Ramos (cell line): ENCODE measurements at regions not wholly inside any gene's neighbourhood (a gene's known extent, or its start where the extent isn't known, plus 50 kb on each side); places are given as distances from the start of the nearest gene placed in this dataset.

Experiments
- in situ Hi-C: fragments of 300-500 bp; cut with MboI; formaldehyde crosslinking; loops from one replicate; pipeline ENCODE4 v1.14.3; 2022; ENCODE audit warnings: low sequenced_read_pairs; ENCODE audit not compliant: unreplicated experiment

DNA sequence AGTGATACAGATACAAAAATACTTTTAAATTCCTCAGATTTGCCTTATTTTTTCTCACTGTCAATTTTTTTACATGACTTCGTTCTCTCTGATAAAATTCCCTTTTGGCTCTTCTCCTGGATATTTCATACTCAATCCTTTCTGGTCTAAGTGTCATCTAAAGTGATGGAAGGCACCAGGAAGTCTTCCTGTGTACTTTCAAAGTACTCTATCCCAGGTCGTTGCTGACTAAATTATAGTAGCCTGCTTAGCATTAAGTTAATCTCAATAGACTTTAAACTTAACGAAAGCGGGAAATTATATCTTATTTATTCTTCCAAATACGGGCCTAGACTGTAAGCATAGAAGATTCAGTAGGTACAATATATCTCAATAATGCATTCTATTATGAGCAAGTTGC is 67.8 kb downstream of the CASP12 start:
- in situ Hi-C loops, result no loop called here

DNA sequence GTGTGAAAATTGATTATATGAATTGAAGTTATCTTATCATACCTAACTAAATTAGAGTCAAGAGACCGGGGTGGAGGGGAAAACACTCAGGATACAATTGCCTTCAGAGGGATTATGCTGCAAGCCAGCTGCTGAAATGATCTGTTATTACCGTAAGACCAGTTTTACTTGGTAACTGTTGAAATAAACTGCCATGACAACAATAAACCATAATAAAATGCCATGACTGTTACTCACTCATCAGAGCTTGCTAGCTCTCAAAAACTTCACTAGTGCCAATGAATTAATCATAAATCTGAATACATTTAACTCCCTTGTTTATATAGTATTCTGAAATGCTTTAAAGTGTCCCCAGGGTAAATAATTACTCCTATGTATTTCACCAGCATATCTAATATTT is 68.2 kb downstream of the CASP12 start:
- in situ Hi-C loops, result no loop called here

DNA sequence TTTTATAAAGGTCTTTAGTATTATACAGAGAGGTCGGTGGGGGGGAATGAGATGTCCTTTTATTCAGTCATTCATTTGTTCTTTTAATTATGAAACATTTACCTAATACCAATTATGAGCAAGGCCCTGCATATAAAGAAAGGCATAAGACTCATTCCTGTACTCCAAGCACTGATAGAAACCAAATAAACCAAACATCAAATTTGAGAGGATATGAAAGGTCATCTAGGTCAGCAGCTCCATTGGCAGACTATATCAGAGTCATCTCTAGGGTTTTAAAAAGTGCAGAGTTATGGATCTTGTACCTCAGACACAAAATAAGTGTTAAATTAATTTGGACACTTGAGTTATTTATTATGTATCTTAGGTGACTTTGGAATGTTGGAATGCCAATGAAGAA is 71.5 kb downstream of the CASP12 start:
- in situ Hi-C loops, result no loop called here

DNA sequence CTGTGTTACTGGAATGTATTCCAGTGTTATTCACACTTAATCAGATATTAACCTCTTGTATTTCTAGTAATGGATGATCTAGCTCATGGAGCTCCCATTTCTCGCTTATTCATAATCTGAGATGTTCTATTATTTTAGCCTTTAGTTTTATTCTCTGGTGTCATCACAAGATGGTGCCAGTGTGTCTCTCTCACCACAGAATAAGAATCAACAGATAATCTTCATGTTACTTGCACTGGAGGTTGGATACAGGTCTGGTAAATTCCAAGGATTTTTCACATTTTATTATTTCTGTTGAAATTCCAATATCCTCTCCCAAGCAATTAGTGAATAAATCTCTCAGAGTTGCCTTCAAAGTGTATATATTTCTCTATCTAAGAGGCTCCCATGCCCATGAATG is 74.6 kb downstream of the CASP12 start:
- in situ Hi-C loops, result no loop called here

DNA sequence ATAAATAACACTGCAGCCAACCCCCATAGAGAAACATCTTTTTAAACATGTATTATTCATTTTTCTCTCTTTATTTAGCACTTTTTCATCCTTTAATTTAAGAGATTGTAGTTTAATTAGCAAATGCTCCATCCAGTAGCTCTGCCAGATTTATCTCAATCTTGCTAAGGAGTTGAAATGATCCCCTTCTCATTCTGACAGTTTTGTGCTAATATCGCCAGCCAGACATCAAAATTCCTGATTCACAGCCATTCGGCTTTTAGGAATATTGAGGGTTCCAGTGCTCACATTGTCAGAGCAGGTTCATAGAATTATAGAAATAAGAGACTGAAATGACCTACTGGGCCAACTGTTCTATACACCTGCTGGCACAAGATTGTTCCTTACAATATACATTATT is 77.8 kb downstream of the CASP12 start:
- in situ Hi-C loops, result no loop called here

DNA sequence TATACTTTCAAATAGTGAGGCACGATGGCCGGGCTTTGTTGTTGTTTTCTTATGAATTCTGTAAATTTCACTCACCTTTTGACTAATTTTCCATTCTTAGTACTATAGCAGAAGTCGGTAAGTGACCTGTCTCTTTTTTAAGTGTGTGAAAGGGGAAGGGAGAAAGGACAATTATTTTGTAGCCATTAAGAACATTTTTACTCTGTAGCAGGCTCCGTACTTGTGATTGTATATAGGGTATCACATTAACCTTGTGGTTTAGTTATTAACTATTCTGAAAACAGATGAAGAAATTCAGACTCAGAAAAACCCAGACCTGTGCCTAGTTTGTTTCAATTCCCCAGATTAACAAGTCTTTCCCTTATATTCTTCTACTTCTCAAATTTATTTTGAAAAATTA is 78.7 kb downstream of the CASP12 start:
- in situ Hi-C loops, result no loop called here

DNA sequence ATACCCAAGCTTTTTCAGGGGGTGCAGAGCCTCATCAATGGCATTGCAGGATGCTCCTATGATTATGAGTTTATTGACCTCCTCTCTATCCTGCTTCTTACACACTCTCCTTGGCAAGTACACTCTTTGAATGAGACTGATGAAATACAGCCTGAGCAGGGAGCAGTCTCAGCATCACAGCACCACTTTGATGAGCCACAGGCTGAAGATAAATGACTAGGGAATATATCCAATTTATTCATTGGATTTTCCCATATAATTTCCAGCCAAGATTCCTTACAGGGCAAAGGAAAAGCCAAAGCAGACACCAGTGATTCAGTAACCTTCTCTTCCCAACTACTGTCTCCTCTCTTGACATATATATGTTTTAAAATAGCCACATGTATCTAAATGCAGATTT is 79.2 kb downstream of the CASP12 start:
- in situ Hi-C loops, result no loop called here

DNA sequence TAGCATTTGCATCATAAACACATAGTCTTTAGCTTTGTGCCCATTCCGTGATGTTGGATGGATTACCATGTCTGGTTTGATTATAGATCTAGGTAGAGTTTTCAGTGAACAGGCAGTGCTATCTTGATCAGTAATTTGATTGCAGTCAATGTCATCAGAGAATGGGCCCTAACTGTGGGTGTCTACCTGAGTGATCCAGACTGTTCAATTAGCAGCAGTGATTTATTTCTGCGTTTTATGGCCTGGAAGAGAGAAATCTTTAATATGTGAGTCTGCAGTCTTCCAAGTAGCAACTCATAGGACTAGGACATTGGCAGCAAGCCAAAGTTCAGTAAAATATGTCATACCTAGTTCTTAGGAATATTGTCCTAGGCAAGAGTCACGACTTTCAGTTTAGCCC is 80.3 kb downstream of the CASP12 start:
- in situ Hi-C loops, result no loop called here

DNA sequence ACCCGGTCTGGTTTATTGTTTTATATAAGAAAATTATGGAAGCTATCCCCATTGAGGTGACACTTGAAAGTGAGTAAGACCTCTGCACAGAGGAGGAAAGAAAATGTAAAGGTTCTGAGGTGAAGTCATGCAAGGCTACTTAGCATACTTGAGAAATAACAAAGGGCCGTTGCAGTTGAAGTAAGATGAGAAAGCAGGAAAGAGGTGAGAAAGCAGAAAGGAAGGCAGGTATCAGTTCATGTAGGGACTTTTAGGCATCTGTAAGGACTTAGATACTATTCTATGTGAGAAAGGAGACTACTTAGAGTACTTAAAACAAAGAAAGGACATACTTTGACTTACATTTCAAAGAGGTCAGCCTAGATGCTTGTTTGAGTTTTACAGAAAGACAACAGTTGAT is 84.7 kb downstream of the CASP12 start:
- in situ Hi-C loops, result no loop called here

DNA sequence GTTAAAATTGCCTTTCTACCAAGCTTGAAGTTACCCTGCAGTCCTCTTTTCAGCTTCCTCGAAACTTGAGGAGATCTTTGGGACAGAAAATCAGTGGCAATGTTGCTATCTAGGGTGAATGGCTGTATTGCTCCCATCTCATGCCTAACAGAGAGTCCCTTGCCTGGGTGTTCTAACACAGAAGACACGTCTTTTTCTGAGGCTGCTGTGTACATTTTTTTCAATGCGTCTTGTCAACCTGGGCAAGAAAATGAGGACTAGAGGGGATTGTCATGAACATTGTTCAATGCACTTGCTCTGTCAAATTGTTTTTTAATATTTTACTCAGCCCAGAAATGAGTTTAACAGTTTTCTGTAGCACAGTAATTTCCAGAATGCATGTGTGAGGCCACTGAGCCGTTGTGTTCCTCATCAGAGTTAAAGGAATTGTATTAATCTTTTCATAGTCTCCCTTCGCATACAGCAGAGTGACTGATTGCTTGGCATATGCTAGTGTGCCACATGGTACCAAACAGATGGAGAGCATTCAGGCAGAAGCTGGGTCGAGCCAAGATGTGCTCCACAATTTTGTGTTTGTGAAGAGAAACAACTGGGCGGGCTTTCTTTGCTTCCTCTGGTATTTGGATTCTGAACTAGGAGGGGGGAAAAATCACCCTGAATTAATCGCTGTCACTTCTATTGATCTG is 86.0 kb downstream of the CASP12 start:
- in situ Hi-C loops, result no loop called here

DNA sequence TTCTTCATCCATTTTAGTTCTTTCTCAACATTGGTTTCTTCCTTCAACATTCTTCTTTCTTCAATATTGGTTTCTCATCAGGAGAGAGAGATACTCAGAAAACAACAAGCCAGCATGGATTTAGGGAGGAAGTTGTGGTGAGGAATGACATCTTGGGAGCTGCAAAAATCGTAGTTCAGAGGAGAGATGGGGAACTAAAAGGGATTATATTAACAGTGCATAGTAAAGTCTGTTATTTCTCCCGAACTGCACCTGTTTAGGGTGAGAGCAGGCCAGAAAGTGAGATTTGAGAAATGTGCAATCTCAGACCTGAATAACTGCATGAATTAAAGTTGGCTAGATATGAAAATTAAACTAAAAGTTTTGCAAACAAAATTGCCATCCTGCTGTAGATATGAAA is 94.5 kb downstream of the CASP12 start:
- in situ Hi-C loops, result no loop called here

DNA sequence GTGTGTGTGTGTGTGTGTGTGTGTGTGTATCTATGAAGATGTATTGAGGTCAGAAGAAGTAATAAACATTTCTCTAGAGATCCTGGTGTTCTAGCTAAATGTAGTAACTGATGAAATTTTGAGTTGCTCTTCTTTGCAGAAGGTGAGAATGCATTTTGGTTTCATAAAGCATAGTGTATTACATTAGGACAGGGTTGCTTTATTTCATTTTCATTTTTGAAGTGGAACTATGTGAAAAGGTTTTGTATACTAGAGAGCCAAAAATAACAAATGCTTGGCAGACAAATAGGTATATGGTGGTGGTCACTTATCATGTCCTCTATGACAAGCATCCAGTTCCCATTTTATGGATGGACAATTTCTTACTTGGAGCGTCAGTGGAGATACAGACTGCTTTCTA is 99.0 kb downstream of the CASP12 start:
- in situ Hi-C loops, result no loop called here

DNA sequence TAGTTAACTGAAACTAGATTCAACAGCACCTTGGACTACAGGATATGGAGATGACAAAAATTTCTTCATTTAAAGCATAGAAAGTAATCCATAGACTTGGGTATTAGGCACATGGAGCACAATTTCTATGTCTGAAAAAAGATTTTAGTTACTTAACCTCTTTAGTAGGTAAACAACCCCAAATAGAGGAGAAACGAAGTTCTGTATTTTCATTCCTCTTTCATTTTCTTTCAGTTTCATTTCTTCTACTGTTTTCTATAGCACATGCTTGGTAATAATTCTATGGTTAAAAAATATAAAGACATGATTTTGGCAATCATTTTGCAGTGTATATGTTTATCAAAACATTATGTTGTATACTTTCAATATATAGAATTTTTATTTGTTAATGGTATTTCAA is 99.5 kb downstream of the CASP12 start:
- in situ Hi-C loops, result no loop called here

DNA sequence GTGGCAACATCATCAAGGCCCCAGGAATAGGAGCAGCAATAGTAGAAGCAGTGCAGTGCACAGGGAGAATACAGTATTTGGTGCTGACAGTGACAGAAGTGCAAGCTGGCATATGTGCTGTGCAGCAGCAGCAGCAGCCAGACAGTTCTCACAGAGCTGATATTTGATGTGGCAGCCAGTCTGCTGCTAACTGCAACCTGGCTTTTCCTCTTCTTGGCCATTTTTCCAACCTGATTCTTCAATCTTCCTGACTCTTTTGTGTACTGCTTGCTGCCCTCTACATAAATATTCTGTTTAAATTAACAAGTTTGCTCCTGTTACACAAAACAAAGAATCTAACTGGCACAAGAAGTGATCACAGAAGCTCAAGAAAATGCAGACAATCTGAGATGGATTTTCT is 102.0 kb downstream of the CASP12 start:
- in situ Hi-C loops, result no loop called here

DNA sequence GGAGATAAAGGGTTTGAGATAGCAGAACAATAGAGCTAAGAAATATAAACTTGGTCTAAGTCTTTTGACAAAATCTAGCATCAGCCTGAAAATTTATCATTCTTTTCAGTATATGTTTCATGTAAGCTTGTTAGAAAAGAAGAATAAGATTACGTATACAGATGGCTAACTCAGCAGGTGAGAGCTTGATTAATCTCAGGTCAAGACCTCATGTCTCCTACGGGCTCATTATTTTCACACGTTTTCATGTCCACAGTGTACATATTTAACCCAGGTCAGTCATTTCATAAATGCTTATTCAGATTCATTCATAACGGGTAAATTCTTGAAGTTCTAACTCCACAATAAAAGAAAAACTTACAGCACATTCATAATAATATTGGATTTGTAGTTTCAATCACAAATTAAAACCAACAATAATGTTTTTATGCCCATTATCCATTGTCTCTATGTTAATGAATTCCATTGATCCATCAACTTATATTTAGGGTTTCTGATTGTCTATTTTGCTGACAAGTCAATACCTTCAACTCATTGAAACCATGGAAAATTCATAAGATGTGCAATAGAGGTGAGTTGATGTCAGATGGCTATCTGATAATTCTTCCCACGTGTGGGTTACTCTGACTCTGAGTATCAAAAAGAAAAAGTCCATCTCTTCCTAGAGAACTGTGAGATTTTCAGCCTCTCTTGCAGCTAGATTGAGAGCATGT is 102.6 kb downstream of the CASP12 start:
- in situ Hi-C loops, result no loop called here

DNA sequence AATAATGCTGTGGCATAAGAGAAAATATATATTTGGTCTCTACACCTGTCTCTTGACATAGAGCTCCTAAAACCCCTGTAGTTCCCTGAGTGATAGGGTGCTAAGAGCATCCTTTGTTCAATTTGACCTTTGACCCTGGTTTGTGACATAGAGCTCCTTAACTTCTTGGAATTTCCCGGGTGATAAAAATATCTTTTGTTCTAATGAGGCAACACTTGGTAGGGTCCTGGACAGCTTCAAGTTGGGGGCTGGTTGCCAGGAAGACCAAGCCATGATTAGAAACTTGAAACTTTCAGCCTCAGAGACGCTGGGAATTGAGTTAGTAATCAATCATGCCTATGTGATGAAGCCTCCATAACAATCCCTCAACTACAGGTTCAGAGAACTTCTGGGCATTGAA is 105.4 kb downstream of the CASP12 start:
- in situ Hi-C loops, result no loop called here

DNA sequence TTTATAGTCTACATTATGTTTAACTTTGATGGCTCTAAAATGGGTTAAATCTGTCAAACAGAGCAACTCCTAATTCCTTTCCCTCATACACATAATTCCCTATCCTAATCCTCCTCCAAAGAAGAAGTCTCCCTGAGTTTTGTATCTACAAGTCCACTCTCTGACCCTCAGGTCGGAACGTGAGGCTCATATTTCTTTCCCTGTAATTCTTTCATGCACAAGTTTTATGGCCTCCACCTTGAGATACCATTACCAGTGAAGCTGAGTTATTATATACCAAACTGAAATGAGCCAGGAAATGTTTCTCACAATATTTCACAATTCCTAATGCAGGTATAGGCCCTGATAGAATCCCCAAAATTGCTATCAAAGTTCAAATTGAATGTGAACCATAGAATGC is 106.4 kb downstream of the CASP12 start:
- in situ Hi-C loops, result no loop called here

DNA sequence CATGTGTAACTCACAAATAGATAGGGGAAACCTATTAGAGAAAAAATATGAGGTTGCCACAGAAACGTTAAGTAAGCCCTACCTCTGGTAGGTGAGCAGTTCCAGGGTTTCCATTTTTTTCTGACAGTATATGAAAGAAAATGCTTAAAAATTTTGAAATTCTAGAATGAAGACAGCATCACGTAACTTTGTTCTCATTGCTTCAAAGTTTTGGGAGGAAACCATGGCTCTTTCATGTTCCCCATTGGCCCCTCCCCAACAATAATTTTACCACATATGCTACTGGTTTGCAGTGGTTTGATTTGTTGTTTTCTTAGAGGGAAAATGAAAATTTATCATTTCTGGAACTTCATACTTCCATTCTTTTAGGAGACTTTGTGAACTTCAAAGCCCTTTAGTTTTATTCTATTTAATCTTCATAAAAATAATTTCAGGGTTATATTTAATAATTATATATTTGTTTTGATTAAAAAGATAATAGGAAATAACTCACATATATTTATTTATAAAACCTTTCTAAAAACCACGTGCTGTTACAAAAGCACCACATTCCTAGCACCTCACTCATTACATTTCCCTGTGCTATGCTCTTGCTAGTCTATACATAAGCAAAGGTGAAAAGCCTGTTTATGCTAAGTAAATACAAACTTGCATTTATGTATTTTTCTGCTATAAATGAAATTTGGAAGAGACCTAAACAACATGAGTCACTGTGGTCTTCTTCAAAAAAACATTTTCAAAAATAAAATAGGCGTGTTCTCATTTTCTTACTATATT is 113.4 kb downstream of the CASP12 start:
- in situ Hi-C loops, result no loop called here

DNA sequence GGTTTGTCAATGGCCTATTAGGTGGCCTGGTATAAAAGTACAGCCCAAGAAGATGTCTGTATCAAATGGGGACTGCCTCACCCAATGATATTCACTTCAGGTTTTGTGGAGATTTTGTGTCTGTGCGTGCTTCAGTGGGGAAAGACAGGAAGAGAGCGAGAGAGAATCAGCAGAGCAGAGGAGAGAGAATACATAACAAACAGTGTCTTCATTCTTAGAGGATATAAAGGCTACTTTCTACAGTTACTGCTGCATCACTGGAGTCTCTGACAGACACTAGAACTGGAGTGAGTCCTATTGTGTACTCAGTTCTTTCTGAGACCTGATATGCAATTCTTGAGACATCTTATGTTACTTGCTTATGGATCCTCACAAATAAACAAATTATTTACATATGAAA is 115.0 kb downstream of the CASP12 start:
- in situ Hi-C loops, result no loop called here

DNA sequence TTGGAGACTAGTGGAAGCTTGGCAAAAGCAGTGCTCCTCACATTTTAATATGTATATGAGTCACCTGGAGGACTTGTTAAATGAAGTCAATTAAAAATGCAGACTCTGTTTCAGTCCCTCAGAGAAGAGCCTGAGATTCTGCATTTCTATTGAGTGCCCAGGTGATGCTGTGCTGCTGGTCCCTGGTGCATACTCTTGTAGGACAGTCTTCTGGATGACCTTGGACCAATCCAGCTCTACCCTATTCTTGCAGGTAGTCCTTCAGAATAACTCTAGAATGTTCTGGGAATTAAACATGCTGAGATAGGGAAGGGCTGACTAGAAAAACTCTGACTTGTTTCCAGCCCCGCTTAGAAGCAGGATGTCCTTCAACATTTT is 115.9 kb downstream of the CASP12 start:
- in situ Hi-C loops, result no loop called here

DNA sequence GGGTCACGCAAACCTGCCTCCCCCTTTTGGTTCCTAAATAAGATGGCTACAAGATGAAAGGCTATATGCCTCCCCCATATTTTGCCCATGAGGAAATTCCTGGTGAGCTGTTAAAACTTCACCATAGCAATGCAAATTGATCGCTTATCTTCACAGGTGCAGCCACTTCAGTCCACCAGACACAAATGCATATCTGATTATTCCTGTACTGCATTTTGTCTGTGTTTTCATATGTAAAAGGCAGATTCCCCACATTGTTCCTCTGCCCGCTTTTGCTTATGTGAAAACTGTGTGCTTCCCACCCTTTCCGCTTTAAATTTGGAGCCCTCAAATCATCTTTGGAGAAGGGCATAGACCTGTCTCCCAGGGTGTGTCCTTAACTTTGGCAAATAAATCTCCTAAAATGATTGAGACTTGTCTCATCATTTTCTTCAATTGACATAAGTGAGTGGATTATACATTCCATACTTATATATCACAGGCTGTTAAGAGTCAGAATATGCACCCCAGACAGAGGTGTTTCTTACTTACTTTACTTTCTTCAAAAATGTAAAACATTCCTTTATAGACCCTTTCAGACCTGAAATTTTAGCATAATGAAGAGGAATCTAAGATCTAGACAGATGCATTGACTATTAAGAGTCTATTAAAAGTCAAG is 116.4 kb downstream of the CASP12 start:
- in situ Hi-C loops, result no loop called here
